NCI-H1694 (cell line): ENCODE measurements at regions not wholly inside any gene's neighbourhood (a gene's known extent, or its start where the extent isn't known, plus 50 kb on each side); places are given as distances from the start of the nearest gene placed in this dataset.
"Not testable (repeated sequence)": the region's sequence is repeated elsewhere in the genome, so short reads cannot be mapped to it uniquely, and the experiment has no call there.

Experiments
- DNase-seq: peaks from one replicate; lab custom pipeline; 2025; lab: John Stamatoyannopoulos, UW

DNA sequence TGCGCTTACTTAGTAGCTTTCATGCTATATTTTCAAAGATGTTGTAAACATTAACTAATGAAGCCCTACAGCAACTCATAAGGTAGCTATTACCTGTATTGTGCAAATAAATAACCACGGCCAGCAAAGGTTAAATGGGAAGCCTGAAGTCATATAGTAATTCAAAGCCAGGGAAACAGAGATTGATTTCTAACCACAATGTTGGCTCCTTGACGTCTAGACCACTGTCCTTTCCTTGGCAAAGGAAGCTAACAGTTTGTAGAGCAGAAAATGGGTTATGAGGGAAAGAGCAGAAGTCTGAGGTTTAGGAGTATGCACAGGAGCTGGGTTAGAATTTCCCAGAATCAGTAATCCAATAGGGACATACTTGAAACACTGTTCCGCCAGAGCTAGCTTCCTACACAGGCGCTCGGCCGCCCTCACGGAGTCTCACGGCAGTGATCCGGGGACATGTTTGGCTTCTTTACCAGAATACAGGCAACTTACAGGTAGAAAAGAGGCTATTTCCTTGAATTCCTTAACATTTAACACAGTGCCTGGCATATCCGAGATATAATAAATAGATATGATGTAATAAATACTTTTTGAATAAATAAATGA is 298.8 kb upstream of the LYPLAL1 start:
- no peak for DNase-seq

DNA sequence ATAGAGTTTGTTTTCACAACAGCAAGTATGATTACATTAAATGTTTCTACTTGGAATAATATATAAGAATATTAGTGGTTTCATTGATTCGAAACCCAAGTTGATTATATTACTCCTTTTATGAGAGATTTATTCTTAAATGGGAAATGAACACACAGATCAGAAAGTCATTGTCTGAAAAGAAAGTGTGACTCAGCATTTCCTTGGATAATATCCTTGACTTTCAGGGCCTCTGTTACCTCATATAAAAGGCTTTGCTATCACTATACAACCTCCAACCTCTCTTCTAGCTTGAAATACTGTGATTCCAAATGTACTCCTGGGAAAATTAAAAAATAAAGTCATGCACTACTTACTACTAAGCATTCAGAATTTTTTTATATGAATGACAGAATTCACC is 295.3 kb upstream of the LYPLAL1 start:
- no peak for DNase-seq

DNA sequence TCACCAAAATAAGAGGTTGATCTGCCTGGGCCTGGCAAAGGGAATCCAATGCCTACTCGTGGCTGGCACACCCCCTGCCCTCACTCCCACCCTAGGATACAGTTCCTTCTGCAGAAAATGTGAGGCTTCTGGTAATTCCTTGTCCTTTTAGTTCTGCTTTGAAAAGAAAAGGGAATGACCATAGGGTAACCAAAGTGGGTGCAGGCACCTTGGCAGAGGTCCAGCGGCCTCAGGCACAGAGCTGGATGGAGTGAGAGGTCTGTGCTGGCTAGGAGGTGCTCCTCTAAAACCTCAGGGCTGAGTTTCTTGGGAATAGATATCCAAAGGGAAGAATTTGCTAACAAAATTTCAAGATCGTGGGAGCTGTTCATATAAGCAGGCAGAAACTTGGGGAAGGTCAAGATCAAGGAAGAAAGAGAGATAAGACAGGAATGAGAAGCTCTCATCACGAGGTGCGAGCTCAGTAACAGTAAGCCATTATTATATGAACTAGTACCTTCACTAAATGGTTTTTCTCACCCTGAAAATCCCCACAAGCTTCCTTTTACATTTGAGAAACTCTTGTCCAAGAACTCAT is 293.1 kb upstream of the LYPLAL1 start:
- DNase-seq, result no peak

DNA sequence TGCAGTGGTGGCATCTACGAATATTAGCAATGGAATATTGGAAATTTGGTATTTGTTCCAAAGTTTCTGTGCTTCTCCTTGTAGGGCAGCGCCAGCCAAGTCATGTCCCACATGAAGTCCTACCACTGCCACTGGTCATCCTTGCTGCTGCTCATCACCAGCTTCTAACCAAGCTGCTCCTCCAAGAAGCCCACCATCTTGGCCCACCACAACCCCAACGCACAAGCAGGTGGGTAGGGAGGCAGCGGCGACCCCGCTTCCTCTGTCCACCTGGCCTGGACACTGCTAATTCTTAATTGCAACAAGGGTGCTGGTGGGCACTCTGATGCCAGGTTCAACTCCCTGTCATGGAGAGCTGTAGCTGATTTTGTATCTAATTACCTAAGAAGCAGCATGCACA is 291.2 kb upstream of the LYPLAL1 start:
- no peak for DNase-seq

DNA sequence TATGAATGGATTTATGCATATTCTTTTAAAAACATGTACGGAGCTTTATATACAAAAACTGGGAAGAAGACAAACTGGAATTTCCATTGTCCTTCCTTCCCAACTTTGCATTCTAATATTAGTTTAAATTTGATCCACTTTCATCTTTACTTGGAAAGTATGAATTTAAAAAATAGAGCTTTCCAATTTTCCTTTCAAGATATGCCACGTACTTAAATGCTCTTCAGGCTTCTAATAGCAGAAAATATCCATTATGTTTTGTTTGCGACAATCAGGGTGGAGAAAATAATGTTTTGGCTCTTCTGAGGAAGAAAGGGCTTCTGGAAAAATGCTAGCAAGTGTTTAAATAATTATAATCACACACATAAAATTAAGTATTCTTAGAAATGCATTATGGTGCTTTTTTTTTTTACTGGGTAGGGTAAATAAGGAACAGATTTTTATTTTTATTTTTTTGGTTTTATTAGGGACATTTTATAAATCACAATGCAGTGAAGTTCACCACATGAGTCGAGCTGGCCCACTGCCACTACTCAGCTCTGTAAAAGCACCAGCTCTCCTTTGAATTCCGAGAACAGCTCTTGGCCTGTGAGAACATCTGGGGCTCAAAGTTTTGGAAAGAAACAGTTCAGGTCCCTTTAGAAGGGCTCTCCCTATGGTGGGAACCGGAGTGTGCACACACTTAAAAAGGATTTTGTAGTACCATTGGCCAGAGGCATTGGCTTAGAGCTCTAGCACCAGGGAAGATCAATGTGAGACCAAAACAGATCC is 287.4 kb upstream of the LYPLAL1 start:
- no peak for DNase-seq

DNA sequence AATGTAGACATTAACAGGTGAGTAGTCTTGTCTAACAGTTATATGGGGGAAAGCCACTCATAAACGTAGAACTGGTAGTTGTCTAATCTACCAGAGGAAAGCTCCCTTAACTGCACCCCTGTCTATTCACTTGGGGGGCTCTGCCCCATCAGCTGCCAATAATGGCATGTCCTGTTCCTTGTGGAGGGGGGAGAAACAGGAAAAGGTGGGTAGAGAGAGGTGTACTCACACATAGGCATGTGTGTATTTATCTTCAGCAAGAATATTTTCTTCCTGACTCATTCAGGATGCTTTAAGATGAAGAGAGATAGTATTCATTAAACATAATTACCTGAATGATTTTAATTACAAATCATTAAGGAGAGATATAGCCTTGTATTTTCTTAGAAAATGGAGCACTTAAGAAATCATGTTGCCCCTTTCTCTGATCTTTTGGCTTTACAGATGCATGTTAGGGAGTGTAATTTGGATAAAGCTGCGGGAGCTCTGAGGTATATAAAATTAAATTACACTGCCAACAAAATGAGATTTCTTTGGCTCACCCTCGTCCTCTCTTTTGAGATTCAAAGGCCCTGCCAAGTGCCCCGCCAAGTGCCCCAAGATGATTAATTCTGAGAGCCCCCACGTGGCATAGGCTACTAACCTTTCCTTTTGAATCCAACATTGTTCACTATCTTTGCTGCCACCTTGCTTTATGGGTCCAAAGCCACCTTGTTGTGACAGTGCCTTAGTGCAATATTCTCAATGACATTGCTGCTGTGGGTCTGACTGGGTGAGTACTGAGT is 286.3 kb upstream of the LYPLAL1 start:
- DNase-seq, result no peak

DNA sequence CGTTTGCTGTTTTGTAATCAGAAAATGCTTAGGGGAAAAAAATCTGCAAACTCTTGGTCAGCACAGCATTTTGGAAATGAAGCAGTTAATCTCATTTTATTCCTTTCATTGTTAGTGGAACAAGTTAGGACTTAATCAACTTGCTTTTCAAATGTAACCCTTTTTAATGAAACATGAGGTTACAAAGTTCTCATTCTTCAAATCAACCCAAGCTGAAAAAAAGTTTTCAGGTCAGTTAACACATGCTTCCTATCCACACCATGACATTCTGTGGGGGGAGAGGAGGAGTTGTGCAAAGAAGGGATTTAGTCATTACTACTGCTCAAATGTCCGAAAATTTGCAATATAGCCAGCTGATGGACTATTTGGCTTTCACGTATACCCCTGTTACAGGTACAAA is 283.2 kb upstream of the LYPLAL1 start:
- DNase-seq, result no peak

DNA sequence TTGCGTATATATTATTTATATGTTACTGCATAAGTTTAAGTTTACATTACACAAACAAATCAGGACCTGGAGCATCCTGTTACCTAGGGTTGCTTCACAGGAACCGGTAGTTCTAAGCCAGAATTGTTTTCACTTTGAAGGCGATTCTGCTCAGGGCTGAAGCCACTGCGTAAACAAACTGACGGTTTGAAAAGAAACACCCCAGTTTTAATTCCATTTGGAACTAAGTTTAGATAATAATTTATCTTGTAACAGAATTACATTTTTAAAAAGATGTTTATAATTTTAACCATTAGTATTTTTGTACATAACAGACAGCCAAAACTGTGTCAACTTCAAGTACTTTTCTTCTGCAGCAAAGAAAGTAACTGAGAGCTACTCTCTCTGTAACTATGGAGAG is 282.1 kb upstream of the LYPLAL1 start:
- no peak for DNase-seq

DNA sequence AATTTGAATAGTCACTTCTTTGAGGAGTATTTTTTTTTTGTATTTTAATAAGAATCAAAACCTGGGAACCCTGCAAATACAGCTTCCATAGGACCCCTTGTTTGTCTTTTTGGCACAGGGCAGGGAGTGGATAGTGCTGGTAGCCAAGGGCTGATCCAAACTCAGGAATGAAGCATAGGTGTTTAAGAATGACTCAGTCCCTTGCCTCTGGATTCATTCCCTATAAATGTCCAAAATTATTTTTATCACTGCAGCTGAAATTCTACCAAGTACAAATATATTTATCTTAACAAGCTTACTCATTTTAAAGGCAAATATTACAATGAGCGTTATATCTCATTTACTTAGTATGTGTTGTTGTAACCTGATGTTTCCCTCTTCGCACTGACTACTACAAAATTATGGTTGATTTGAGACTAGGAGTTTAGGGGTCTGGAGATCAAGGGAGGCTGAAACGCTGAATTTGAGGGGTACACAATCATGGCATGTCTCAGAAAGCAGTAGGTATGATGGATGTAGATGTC is 278.6 kb upstream of the LYPLAL1 start:
- no peak for DNase-seq

DNA sequence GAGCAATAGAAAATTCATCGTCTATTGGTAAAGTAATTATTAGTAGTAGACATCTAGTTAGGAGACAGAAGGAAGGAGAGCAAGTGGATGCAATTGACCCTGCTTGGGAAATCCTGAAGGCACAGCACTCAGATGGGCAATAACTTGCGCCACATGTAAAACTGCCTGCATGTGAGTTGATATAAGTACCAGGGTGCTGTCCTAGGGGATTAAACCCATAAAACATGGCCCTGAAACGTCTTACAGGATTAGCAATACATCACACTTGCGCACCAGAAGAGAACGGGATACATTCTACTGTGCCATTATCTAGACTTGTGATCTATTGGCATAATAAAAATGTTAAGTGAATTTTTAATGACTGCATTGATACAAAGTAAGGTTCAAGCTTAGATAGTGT is 277.5 kb upstream of the LYPLAL1 start:
- no peak for DNase-seq

DNA sequence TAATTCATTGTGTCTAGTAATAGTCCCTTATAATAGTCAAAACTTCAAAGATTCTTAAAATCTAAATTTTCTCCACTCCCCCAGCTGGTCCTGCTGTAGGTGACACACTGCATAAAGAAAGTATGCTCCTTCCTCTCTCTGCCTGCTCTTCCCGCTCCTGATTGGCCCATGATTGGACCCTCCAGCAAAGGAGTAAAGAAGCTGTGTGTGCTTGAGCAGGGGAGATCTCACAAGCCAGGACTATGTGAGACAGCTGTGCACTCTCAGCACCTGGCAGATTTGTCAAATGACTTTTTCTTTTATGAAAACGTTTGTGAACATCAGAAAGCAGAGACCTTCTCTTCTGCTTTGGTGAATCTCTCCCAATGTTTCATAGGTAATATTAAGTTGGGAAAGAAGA is 274.8 kb upstream of the LYPLAL1 start:
- no peak for DNase-seq

DNA sequence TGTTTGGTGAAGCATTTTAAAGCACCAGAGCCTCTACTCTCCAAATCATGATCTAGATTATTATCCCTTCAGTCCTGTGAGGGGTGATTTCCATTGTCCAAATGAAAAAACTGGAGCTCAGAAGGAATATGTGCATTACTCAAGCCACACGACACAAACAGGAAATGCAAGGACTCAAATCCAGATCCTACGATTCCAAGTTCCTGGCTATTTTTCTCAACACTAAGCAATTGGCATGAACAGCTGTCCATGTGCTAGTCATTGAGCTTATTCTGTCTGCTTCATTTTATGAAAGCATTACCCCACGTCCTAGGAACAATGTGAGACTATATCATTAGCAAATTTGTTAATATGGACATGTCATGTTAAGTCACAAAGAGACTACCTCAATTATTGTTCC is 273.1 kb upstream of the LYPLAL1 start:
- no peak for DNase-seq

DNA sequence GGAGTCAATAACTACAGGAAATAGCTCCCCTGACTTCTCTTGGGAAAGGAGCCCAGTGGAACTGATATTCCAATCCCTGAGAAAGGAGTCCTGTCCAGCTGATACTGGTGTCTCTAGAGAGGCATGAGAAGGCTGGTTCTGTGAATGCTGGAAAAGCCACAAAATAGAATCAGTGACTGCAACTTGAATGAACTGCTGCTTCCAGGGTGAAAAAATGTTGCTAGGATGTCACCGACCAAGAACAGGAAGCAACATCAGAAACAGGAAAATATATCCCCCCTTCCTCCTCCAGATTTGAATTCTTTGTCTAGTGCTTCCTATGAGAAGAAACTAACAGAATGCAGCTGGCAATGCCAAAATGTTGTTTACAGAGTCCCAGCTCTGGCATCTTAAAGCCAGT is 269.3 kb upstream of the LYPLAL1 start:
- no peak for DNase-seq

DNA sequence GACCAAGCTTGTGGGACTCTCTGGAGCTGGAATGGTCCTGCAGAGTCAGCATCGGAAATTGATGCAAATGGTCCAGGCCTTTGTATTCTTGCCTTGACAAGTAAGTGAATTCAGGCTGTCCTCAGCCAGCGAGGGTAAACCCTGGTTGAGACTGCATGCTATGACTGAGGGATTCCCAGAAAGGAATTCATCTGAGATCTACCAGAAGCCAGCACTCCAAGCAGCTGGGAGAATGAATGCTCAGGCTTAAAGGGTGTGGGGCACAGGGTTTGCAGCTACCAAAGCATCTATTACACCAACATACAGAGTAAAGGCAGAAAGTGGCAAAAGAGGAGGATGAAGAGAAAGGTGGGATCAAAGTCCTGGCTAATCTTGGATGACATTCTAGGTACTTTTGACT is 257.0 kb upstream of the LYPLAL1 start:
- no peak for DNase-seq

DNA sequence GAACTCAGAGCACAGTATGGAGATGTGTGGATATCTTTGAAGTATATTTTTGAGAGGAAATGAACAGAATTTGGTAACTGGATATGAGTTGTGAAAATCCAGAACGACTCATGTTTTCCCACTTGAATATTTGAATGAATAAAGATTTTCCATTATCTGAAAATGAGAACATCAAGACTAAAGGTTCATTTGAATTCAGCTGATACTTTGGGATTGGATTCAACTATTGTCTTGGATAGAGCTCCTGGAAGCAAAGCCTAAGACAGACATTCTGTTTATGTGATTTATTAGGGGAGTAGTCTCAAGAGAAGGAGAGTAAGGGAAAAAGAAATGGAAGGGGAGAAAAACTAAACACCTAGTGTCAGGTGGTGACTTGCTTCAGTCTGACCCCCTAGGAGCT is 256.0 kb upstream of the LYPLAL1 start:
- DNase-seq, result no peak

DNA sequence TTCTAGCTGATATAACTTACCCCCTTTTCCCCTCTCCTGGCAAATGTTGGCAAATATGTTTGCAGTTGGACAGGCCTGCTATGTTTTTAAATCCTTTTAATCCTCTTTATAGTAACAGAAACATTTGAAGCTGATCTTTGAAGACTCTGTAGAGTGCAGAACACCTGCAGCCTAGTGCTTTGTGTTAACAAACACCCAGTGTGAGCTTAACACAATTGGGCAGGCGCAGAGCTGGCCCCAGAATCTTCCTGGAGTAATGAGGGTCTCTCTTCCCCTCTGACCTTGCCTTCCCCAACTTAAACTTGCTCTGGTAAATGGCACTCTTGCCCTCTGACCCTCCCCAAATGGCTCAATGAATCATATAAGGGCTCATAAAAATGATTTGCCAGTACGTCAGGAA is 247.9 kb upstream of the LYPLAL1 start:
- no peak for DNase-seq

DNA sequence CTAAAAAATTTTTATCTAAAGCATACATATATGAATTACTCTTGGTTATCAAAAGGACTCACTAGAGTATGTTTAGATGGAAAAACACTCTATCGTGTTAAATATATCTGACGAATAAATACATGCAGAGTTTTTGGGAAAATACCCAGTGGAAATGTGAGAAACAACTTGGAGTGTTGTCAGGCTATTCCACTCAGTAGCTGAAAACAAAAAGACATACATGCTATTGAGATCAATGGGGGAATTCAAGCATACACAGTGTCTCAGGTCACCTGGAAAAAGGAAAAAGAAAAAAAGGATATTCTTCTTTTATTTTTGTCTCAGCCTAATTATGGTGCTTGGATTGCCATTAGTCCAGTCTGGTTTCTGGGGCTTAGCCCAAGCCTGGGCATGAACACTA is 247.0 kb upstream of the LYPLAL1 start:
- no peak for DNase-seq

DNA sequence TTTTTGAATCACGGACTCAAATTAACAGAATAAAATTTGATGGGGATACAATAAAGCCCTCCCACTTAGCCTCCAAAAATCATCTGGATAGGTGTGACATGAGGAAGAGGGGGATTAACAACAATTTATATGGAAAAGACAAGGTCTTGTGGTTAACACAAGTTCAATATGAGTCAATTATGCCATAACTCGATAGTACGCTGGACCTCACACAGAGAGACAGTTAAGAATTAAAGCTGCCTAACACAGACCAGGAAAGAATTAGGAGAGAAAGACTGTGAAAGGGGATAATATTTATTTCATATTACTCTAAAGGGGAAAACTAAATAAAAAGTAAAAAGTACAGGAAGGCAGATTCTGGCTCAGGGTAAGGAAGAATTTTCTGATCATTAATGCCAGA is 243.7 kb upstream of the LYPLAL1 start:
- DNase-seq, result no peak

DNA sequence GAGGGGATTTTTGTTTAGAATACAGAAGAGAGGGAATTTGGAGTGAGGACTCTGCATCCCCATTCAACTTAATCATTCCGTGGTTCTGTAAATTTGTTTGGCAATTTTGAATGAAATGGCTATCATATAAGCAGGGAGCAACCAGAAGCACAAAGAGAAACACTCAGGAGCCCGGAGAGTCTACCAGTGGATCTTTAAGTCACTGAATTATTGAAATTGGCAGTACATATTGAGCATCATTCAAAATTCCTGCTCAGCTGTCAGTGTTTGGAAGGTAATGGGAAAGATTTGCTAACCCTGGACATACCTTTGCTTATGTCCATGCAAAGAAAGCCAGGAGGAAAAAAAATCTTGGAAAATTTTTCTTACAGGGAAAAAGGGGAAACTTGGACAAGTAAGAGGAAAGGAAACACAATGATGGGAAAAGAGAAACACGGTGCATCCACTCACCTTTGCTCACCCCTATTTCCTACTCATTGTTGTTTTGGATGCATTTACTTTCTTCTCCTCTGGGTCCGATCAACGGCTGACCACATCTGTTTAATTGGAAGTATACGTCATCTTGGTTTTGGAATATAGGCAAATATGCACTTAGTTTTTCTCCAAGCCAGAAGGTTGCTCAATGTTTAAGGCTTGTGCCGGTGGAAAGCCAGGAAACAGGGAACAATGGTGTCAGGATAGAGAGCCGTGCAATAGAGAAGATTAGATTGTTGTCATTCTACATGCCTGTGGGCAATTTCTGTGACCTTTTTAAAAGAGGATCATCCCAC is 243.0 kb upstream of the LYPLAL1 start:
- no peak for DNase-seq

DNA sequence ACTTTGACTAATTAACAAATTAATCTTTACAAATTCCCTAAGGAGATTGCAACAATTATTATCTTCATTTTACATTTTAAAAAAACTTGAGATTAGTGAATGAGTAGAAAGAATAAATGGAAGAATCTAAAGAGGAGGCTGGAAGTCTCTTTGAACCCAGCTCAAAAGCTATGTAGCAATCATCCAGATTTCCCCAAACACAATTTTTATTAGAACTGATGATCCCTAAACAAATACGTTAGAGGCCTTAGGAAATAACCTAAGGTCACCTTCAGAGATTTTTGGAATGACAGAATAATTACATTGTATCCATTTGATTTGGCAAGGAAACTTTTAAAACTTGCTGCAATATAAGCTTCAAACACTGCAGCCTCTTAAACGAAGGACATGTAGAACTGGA is 242.4 kb upstream of the LYPLAL1 start:
- no peak for DNase-seq

DNA sequence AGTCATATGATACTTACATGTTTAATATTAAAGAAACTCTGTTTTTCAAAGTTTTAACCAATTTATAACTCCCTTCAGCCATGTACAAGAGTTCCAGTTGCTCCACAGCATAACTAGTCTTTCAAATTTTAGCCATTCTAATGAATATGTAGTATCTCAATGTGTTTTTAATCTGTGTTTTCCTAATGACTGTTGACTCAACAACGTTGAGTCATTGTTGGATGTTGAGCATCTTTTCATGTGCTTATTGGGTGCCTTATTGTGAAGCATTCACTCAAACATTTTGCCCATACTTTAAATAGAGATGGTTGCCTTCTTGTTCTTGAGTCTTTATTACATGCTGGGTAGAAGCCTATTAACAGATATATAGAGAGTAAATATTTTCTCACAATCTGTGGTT is 240.2 kb upstream of the LYPLAL1 start:
- no peak for DNase-seq

DNA sequence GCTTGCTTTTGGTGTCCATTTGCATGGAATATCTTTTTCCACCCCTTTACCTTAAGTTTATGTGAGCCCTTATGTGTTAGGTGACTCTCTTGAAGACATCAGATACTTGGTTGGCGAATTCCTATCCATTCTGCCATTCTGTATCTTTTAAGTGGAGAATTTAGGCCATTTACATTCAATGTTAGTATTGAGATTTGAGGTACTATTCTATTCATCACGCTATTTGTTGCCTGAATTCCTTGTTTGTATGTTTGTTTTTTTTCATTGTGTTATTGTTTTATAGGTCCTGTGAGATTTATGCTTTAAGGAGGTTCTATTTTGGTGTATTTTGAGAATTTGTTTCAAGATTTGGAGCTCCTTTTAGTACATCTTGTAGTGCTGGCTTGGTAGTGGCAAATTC is 238.3 kb upstream of the LYPLAL1 start:
- DNase-seq, result not testable (repeated sequence)
